Esophagus squamous epithelium (tissue), 5 donors: ENCODE measurements at regions not wholly inside any gene's neighbourhood (a gene's known extent, or its start where the extent isn't known, plus 50 kb on each side); places are given as distances from the start of the nearest gene placed in this dataset.

ENCODE experiments used
- DNase-seq: peaks from one replicate; lab custom pipeline; 2025; lab: John Stamatoyannopoulos, UW
- H3K27ac ChIP-seq, 4 donors: fragments of 200-600 bp; sonication (generic); one replicate each; pipeline ENCODE4 v1.5.1; 2016 to 2019; ENCODE audit warnings: mild to moderate bottlenecking in 1 of 4
- H3K27me3 ChIP-seq, 4 donors: fragments of 200-600 bp; sonication (generic); 1 replicate in 3 of 4; 2 replicates in 1 of 4; pipeline versions ENCODE4 v1.5.1 to v1.6.0; 2017 to 2021; ENCODE audit warnings: antibody characterized with exemption in 1 of 4
- H3K36me3 ChIP-seq, 3 donors: fragments of 200-600 bp; sonication (generic); one replicate each; pipeline ENCODE4 v1.5.1; 2016 to 2019
- H3K4me1 ChIP-seq, 3 donors: fragments of 200-600 bp; sonication (generic); one replicate each; pipeline ENCODE4 v1.5.1; 2017 to 2019
- H3K4me3 ChIP-seq, 4 donors: fragments of 200-600 bp; sonication (generic); 1 replicate in 3 of 4; 2 replicates in 1 of 4; pipeline ENCODE4 v1.5.1; 2016 to 2019; ENCODE audit warnings: mild to moderate bottlenecking in 2 of 4, moderate library complexity in 1 of 4
- H3K9me3 ChIP-seq, 3 donors: fragments of 200-600 bp; sonication (generic); one replicate each; pipeline ENCODE4 v1.5.1; 2016 to 2019
- POLR2A ChIP-seq, 4 donors: fragments of 450-650 bp; IDR thresholded peaks; one replicate each; pipeline ENCODE4 v1.6.1; 2017; ENCODE audit warnings: antibody characterized with exemption in 4 of 4, mild to moderate bottlenecking in 4 of 4, moderate library complexity in 3 of 4
- WGBS, 2 donors: methylation state at CpG; one replicate each; pipeline ENCODE4 v1.1.5; 2018; 5-methylcytosine and 5-hydroxymethylcytosine counted together
- intact Hi-C: fragments of 100-400 bp; cut with DNase I; formaldehyde crosslinking; loops from one replicate; pipeline ENCODE4 v1.15.0; 2022
- TF ChIP-seq, protein P1 (sequence below), 6 experiments: fragments of 450-650 bp in 4 of 6; fragments of 200-600 bp in 2 of 6; sonication (generic) in 2 of 6; IDR thresholded peaks; one replicate each; pipeline ENCODE4 v1.5.1; 2016 to 2019; ENCODE audit warnings: antibody characterized with exemption in 6 of 6, mild to moderate bottlenecking in 4 of 6, moderate library complexity in 4 of 6
- donor health status: DM: yes; HTN: yes; CAD: no.

- no peak for TF ChIP-seq POLR2A (IDR thresholded peaks at IDR 0.05)
- TF ChIP-seq, protein P1, sequence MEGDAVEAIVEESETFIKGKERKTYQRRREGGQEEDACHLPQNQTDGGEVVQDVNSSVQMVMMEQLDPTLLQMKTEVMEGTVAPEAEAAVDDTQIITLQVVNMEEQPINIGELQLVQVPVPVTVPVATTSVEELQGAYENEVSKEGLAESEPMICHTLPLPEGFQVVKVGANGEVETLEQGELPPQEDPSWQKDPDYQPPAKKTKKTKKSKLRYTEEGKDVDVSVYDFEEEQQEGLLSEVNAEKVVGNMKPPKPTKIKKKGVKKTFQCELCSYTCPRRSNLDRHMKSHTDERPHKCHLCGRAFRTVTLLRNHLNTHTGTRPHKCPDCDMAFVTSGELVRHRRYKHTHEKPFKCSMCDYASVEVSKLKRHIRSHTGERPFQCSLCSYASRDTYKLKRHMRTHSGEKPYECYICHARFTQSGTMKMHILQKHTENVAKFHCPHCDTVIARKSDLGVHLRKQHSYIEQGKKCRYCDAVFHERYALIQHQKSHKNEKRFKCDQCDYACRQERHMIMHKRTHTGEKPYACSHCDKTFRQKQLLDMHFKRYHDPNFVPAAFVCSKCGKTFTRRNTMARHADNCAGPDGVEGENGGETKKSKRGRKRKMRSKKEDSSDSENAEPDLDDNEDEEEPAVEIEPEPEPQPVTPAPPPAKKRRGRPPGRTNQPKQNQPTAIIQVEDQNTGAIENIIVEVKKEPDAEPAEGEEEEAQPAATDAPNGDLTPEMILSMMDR (IDR thresholded peaks at IDR 0.05), result no peak
- Histone ChIP-seq H3K9me3 (no peaks in the 10 kb centered on the region), H3K27me3 (peaks cover 0 to 16% (median 0%) of the 10 kb centered on the region in 4 donors), H3K4me1 (no peaks in the 10 kb centered on the region), H3K27ac (no peak overlapping the region), H3K36me3 (no peaks in the 10 kb centered on the region), H3K4me3 (no peak overlapping the region)
- 0 to 50% methylated on average over 1 of the region's 3 CpGs for WGBS, 2 donors
- no peak for DNase-seq
- intact Hi-C loops, result no loop called here
These were observed 117.7 kb upstream of the PODXL start for GRCh38 chr7:131674131-131674530.

GRCh38 chr7:131673576-131673975, 117.1 kb upstream of the PODXL start:
- TF ChIP-seq, protein P1 (IDR thresholded peaks at IDR 0.05), result no peak
- TF ChIP-seq POLR2A (IDR thresholded peaks at IDR 0.05), result no peak
- H3K4me1 ChIP-seq, result no peaks in the 10 kb centered on the region
- H3K27ac ChIP-seq, result no peak overlapping the region
- no peak for DNase-seq
- peaks cover 0 to 14% (median 0%) of the 10 kb centered on the region in 4 donors for H3K27me3 ChIP-seq
- intact Hi-C loops, result no loop called here
- no peaks in the 10 kb centered on the region for H3K9me3 ChIP-seq
- no peak overlapping the region for H3K4me3 ChIP-seq
- 63 to 66% methylated on average over 3 of the region's 3 CpGs for WGBS, 2 donors
- no peaks in the 10 kb centered on the region for H3K36me3 ChIP-seq

DNA sequence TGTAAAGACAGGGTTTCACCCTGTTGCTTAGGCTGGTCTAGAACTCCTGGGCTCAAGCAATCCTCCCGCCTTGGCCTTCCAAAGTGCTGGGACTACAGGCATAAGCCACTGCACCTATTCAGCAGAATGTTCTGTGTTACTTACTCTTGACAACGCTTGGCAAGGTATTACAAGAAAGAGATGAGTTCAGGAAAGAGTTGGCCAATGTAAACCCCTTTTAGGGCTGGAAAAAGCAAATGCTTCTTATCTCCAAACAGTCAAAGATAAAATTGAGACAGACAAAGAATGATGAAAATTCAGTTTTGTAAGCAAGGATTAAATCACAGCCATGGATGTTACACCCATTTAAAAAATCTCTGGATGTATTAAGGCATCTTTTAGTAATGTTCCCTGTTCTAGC, 114.0 kb upstream of the PODXL start:
- Histone ChIP-seq H3K4me1 (no peaks in the 10 kb centered on the region), H3K27ac (no peak overlapping the region), H3K27me3 (peaks cover 0 to 13% (median 0%) of the 10 kb centered on the region in 4 donors), H3K9me3 (no peaks in the 10 kb centered on the region), H3K4me3 (no peak overlapping the region), H3K36me3 (no peaks in the 10 kb centered on the region)
- intact Hi-C loops, result no loop called here
- 65 to 76% methylated on average over 2 of the region's 2 CpGs for WGBS, 2 donors
- TF ChIP-seq POLR2A (IDR thresholded peaks at IDR 0.05), result no peak
- TF ChIP-seq, protein P1 (IDR thresholded peaks at IDR 0.05), result no peak
- no peak for DNase-seq

DNA sequence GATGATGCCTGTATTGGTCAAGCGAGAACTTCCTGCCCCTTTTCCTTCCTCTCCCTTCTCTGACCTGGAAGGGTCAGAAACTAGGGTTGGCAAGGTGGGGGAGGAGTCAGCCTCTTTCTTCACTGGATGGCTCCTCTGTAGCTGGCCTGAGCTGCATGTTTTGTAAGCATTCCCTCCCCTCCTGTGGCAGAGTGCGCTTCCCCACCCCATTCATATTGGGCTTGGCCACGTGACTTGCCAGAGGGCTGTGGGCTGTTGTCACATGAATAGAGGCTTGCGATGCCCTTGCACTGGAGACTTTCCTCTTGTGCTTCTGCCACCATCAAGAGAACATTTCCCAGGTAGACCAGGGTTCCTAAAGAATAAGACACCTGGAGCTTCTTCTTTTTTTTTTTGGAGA, 111.3 kb upstream of the PODXL start:
- intact Hi-C loops, result no loop called here
- H3K4me1 ChIP-seq, result no peaks in the 10 kb centered on the region
- WGBS, 2 donors, result 69 to 100% methylated on average over 2 to 4 of the region's 4 CpGs
- DNase-seq, result no peak
- H3K27me3 ChIP-seq, result peaks cover 0 to 13% (median 0%) of the 10 kb centered on the region in 4 donors
- TF ChIP-seq, protein P1 (IDR thresholded peaks at IDR 0.05), result no peak
- no peak for TF ChIP-seq POLR2A (IDR thresholded peaks at IDR 0.05)
- H3K36me3 ChIP-seq, result no peaks in the 10 kb centered on the region
- H3K9me3 ChIP-seq, result no peaks in the 10 kb centered on the region
- no peak overlapping the region for H3K27ac ChIP-seq
- H3K4me3 ChIP-seq, result no peak overlapping the region

DNA sequence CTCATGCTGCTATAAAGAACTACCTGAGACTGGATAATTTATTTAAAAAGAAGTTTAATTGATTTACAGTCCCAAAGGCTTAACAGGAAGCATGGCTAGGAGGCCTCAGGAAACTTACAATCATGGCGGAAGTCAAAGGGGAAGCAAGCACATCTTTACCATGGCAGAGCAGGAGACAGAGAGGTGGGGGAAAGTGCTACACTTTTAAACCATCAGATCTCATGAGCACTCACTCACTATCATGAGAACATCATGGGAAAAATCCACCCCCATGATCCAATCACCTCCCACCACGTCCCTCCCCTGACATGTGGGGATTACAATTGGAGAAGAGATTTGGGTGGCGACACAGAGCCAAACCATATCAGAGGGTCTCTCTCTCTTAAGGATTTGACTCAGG, 108.6 kb upstream of the PODXL start:
- H3K27ac ChIP-seq, result no peak overlapping the region
- no peaks in the 10 kb centered on the region for H3K36me3 ChIP-seq
- intact Hi-C loops, result no loop called here
- no peak for DNase-seq
- no peak for TF ChIP-seq POLR2A (IDR thresholded peaks at IDR 0.05)
- TF ChIP-seq, protein P1 (IDR thresholded peaks at IDR 0.05), result no peak
- no peaks in the 10 kb centered on the region for H3K9me3 ChIP-seq
- WGBS, 2 donors, result 78 to 92% methylated on average over 2 to 3 of the region's 3 CpGs
- no peaks in the 10 kb centered on the region for H3K4me1 ChIP-seq
- peaks cover 0 to 5% (median 0%) of the 10 kb centered on the region in 4 donors for H3K27me3 ChIP-seq
- H3K4me3 ChIP-seq, result no peak overlapping the region
